Psoas muscle (tissue), 7 donors: ENCODE measurements at regions not wholly inside any gene's neighbourhood (a gene's known extent, or its start where the extent isn't known, plus 50 kb on each side); places are given as distances from the start of the nearest gene placed in this dataset.

ENCODE experiments used
- ATAC-seq, 4 donors: fragments of 200-7000 bp; cut with Tn5 transposase; one replicate each; pipeline ENCODE4 v1.9.1; 2020; ENCODE audit warnings: moderate library complexity in 3 of 4, mild to moderate bottlenecking in 2 of 4
- DNase-seq, 2 donors: peaks; one replicate each; pipeline ENCODE4 v3.0.0-alpha.2; 2020
- H3K27ac ChIP-seq: fragments of 200-600 bp; one replicate; pipeline ENCODE4 v1.8.0; 2022
- H3K27me3 ChIP-seq, 3 donors: fragments of 200-600 bp in 1 of 3; one replicate each; pipeline versions ENCODE4 v1.6.1 to v1.8.0; 2013 to 2022; ENCODE audit warnings: low read length in 2 of 3, mild to moderate bottlenecking in 2 of 3, moderate library complexity in 1 of 3; ENCODE audit not compliant: insufficient read depth in 3 of 3
- H3K36me3 ChIP-seq, 2 donors: fragments of 200-600 bp in 1 of 2; one replicate each; pipeline versions ENCODE4 v1.6.1 to v1.8.0; 2013 to 2022; ENCODE audit warnings: low read depth in 1 of 2, mild to moderate bottlenecking in 1 of 2, moderate library complexity in 1 of 2; ENCODE audit not compliant: insufficient read depth in 1 of 2
- H3K4me1 ChIP-seq: fragments of 200-600 bp; one replicate; pipeline ENCODE4 v1.8.0; 2022
- H3K4me3 ChIP-seq: fragments of 200-600 bp; one replicate; pipeline ENCODE4 v1.8.0; 2022; ENCODE audit warnings: mild to moderate bottlenecking
- H3K9me3 ChIP-seq: fragments of 200-600 bp; one replicate; pipeline ENCODE4 v1.8.0; 2022
- CTCF ChIP-seq: fragments of 200-600 bp; IDR thresholded peaks from one replicate; pipeline ENCODE4 v1.8.0; 2022; ENCODE audit warnings: antibody characterized with exemption
- WGBS, 3 donors: extraction: QIAGEN DNeasy Blood & Tissue Kit; methylation state at CpG; one replicate each; pipeline versions ENCODE4 v1.1.6 to v1.1.7; 2013; 5-methylcytosine and 5-hydroxymethylcytosine counted together
- intact Hi-C, 2 donors: fragments of 100-400 bp; cut with DNase I; formaldehyde crosslinking; loops; one replicate each; pipeline versions ENCODE4 v1.11.0 to v1.14.2; 2022
- donor health status: healthy with polysubstance abuse.
- donor health status: DM: no; HTN: no; CAD: no; lungs with moderate emphysema.
- donor health status: Bipolar disorder and iron deficiency.
- donor health status: healthy.
- donor health status: DM: yes; HTN: yes; CAD: no.
- donor health status: DM: no; HTN: no; CAD: no.
- donor health status: DM: yes; HTN: yes; CAD: no.

- no peaks in the 10 kb centered on the region for H3K9me3 ChIP-seq
- DNase-seq (no peak), ATAC-seq (peak in 3 of 4 donors; percentile 45 to 81 (median 63))
- intact Hi-C loops = loop anchor here in 1 of 2 donors (2.0 to 5.0 kb wide), 2 partner anchors 45 to 196 kb away; no protein-coding TSS in a partner anchor
- 60 to 76% (median 62%) methylated on average over 4 of the region's 4 CpGs for WGBS, 3 donors
- TF ChIP-seq CTCF = no peak
- peaks cover 36% of the 10 kb centered on the region for H3K4me1 ChIP-seq
- H3K36me3 ChIP-seq = peaks cover 0 to 37% of the 10 kb centered on the region in 2 donors
- H3K4me3 ChIP-seq = peak overlapping the region; percentile 17
- no peak overlapping the region for H3K27ac ChIP-seq
- H3K27me3 ChIP-seq = no peaks in the 10 kb centered on the region
These were observed 198.2 kb downstream of the SIPA1L2 start for GRCh38 chr1:232431748-232432147.

- H3K4me1 ChIP-seq = peaks cover 36% of the 10 kb centered on the region
- H3K4me3 ChIP-seq = peak overlapping the region; percentile 17
- peaks cover 0 to 38% of the 10 kb centered on the region in 2 donors for H3K36me3 ChIP-seq
- no peak overlapping the region for H3K27ac ChIP-seq
- DNase-seq (no peak), ATAC-seq (no peak)
- WGBS, 3 donors = 81 to 97% (median 89%) methylated on average over 6 of the region's 6 CpGs
- H3K9me3 ChIP-seq = no peaks in the 10 kb centered on the region
- no peaks in the 10 kb centered on the region for H3K27me3 ChIP-seq
- TF ChIP-seq CTCF = no peak
- intact Hi-C loops = loop anchor here in 1 of 2 donors (2.0 to 5.0 kb wide), 2 partner anchors 45 to 196 kb away; no protein-coding TSS in a partner anchor
These were observed 198.6 kb downstream of the SIPA1L2 start for GRCh38 chr1:232431326-232431725.

GRCh38 chr1:232430467-232430866 is 199.5 kb downstream of the SIPA1L2 start:
- DNase-seq (no peak), ATAC-seq (peak in 1 of 4 donors; percentile 5)
- peak overlapping the region; percentile 6 for H3K4me3 ChIP-seq
- no peaks in the 10 kb centered on the region for H3K27me3 ChIP-seq
- WGBS, 3 donors = 81 to 92% (median 87%) methylated on average over 6 of the region's 6 CpGs
- intact Hi-C loops = loop anchor here in 1 of 2 donors (2.0 to 5.0 kb wide), 2 partner anchors 46 to 197 kb away; no protein-coding TSS in a partner anchor
- no peak for TF ChIP-seq CTCF
- no peak overlapping the region for H3K27ac ChIP-seq
- peaks cover 36% of the 10 kb centered on the region for H3K4me1 ChIP-seq
- peaks cover 0 to 42% of the 10 kb centered on the region in 2 donors for H3K36me3 ChIP-seq
- no peaks in the 10 kb centered on the region for H3K9me3 ChIP-seq

GRCh38 chr1:232428786-232429530 is 201.0 kb downstream of the SIPA1L2 start:
- ATAC-seq (peak; percentile 94 to 98 (median 96)), DNase-seq (no peak)
- 36 to 45% (median 40%) methylated on average over 13 of the region's 13 CpGs for WGBS, 3 donors
- Histone ChIP-seq H3K9me3 (no peaks in the 10 kb centered on the region), H3K4me3 (peak overlapping the region; percentile 42), H3K36me3 (peaks cover 0 to 35% of the 10 kb centered on the region in 2 donors), H3K27me3 (no peaks in the 10 kb centered on the region), H3K27ac (peak overlapping the region; percentile 58), H3K4me1 (peaks cover 36% of the 10 kb centered on the region)
- TF ChIP-seq CTCF = no peak
- intact Hi-C loops = loop anchor here in 1 of 2 donors (5.0 to 10.0 kb wide), 2 partner anchors 136 to 198 kb away; no protein-coding TSS in a partner anchor
